NOMO-1 treated with dmso at 0.1 percent for 144 hours (cell line): ENCODE measurements at regions not wholly inside any gene's neighbourhood (a gene's known extent, or its start where the extent isn't known, plus 50 kb on each side); places are given as distances from the start of the nearest gene placed in this dataset.
"Not testable (repeated sequence)": the region's sequence is repeated elsewhere in the genome, so short reads cannot be mapped to it uniquely, and the experiment has no call there.

Source experiments
- DNase-seq: peaks from one replicate; lab custom pipeline; 2025; ENCODE audit not compliant: unreplicated experiment; lab: John Stamatoyannopoulos, UW

DNA sequence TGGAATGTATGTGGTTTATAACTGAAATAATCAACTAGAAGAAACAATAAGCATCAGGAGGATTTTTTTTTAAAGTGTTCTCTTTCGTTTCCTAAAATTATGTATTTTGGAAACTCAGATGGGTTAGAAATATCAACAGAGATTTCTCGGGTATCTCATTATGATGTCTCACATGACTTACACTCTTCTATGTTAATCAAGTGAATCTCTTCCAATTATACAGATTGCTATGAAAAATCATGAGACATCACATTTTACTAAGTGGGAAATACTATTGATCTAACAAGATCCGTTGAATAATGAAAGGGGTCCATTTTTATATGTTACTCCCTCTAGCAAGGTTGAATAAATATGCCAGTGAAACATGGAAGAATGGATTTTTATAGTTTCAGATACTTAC lies 54.7 kb upstream of the NRIP1 start:
- no peak for DNase-seq

- DNase-seq = no peak
Observed at GRCh38 chr21:15121097-15121654, 56.4 kb upstream of the NRIP1 start.

- no peak for DNase-seq
Observed at GRCh38 chr21:15121655-15122120, 56.9 kb upstream of the NRIP1 start.

- DNase-seq = no peak
Observed at GRCh38 chr21:15122241-15122640, 57.4 kb upstream of the NRIP1 start.

GRCh38 chr21:15124731-15125130 lies 59.9 kb upstream of the NRIP1 start:
- no peak for DNase-seq

GRCh38 chr21:15126948-15127347 lies 62.1 kb upstream of the NRIP1 start:
- no peak for DNase-seq

- DNase-seq = no peak
Observed at GRCh38 chr21:15127437-15127836, 62.6 kb upstream of the NRIP1 start.

GRCh38 chr21:15128267-15128666 lies 63.5 kb upstream of the NRIP1 start:
- no peak for DNase-seq

- not testable (repeated sequence) for DNase-seq
Observed at GRCh38 chr21:15128714-15129113, 63.9 kb upstream of the NRIP1 start.

DNA sequence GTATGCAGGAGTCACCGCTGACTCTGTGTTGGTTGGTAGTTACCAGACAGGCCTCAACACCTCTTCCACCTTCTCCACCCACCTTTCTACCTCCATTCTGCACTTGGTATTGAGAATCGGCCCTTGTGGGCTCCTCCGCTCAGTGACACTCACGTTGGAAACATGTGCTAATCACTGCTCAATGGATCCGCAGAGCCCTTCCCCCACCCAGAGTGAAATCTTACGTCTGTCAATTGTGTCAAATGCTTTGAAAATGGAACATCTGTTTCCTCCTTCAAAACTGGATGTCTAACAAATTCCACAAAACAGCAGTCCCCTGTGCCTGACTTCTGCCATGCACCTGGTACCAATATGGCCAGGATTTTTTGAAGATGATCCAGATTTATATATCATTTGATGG lies 65.5 kb upstream of the NRIP1 start:
- no peak for DNase-seq

DNA sequence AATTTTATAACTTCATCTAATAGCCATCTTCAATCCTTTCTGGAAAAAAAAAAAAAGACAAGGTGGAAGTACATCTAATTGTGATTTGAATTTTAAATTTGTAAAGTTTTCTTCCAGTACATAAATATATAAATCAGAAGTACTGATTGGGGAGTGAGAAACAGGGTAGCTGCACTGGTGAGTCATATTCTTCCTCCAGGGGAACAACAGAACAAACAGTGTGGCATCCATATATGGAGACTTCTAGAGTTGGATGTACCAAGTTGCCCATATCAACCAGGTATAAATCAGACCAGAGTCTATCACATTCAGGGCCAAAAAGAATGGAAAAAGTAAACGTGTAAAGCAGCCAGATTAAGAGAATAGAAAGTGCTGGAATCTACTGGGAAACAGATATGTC lies 66.0 kb upstream of the NRIP1 start:
- DNase-seq = no peak

GRCh38 chr21:15132781-15133180 lies 68.0 kb upstream of the NRIP1 start:
- DNase-seq = no peak

DNA sequence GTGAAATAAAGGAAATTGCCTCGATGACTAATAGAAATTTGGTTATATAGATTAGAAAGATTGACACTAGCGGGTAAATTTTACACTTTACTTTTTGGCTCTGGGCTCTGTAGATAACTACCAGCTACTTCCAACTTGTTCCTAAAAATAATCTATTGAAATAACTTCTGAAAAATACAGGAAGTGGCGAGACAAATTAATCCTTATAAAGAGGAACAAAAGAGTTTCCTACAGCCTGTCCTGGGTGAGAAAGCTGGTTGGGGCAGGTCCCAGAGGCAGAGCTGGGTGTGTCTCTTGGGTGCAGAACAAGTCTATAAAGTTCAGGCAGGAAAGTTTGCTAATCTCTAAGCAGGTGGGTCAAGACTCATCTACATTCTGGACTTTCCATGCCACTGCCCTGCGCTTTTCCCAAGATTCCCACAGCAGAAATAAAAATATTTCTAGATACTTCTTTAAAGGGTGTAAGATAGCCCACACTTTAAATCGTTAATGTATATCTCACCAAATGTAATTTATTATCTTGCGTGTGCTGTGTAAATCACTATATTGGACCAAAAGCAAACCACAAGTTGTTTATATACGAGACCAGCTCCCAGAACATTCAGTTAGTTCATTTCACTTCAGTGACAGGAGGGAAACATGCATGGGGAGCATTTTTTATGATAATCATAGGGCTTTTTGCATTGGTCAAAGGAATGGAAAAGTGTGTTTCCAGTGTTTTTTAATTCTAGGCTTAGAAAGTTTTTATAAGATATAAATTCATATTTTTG lies 70.1 kb upstream of the NRIP1 start:
- DNase-seq = peak; percentile 50

GRCh38 chr21:15135867-15136629 lies 71.2 kb upstream of the NRIP1 start:
- DNase-seq = no peak

DNA sequence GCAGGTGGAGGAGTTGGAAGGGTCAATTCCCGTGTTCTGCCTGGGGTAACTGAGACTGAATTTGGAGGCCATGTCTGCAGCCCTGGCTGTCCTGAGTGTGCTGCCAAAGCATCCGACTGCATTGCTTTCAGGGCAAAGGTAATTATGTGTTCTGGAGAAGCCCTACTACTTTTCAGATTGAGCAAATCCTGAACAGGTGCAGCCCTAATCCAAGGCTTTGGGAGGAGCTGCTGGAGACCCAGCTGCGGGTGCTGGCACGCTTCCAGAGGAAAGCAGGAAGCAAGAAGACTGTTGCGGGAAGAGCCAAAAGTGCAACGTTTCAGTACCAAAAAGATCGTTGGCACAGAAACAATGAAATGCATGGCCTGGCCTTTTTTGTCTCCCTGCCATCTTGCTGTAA lies 73.7 kb upstream of the NRIP1 start:
- no peak for DNase-seq

- DNase-seq = no peak
Observed at GRCh38 chr21:15139898-15140297, 75.1 kb upstream of the NRIP1 start.

DNA sequence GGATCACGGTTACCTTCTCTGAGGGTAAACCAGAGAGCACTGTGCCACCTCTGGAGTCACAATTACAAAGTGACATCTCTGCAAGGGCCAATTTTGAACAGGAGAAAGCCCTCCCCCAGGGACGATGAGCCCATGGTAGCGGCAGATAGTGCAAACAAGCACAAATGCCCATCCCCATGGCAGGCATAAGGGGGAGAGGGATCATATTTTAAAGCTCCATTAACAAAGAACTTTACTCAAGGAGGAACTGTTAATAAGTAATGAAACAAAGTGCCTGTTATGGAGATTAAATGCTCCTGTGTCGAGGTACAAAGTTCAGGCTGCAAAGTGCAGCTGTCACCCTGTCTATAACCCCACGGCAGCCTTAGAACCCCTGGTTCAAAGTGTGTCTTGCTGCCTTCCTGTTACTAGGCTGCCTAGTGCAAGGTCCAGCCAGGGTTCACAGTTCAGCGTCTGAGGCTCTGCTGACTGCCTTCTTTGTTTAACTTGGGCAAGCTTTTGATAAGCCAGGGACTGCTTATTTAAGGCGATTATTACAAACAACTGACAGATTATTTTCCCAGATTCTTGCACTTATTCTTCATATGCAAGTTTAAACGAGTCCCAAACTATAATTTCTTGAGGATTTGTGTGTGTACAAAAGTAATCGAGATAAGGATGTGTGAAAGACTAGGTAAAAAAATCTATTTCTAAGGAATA lies 75.7 kb upstream of the NRIP1 start:
- DNase-seq = no peak

- DNase-seq = no peak
Observed at GRCh38 chr21:15141261-15141970, 76.6 kb upstream of the NRIP1 start.

- no peak for DNase-seq
Observed at GRCh38 chr21:15144026-15144425, 79.2 kb upstream of the NRIP1 start.

- DNase-seq = no peak
Observed at GRCh38 chr21:15148437-15148836, 83.6 kb upstream of the NRIP1 start.
